ENCODE measurements at regions not wholly inside any gene's neighbourhood (a gene's known extent, or its start where the extent isn't known, plus 50 kb on each side); places are given as distances from the start of the nearest gene placed in this dataset.
A peak's percentile ranks its signal among the peaks of the same experiment; 100 is the strongest.
"Not testable (repeated sequence)": the region's sequence is repeated elsewhere in the genome, so short reads cannot be mapped to it uniquely, and the experiment has no call there.

DNA sequence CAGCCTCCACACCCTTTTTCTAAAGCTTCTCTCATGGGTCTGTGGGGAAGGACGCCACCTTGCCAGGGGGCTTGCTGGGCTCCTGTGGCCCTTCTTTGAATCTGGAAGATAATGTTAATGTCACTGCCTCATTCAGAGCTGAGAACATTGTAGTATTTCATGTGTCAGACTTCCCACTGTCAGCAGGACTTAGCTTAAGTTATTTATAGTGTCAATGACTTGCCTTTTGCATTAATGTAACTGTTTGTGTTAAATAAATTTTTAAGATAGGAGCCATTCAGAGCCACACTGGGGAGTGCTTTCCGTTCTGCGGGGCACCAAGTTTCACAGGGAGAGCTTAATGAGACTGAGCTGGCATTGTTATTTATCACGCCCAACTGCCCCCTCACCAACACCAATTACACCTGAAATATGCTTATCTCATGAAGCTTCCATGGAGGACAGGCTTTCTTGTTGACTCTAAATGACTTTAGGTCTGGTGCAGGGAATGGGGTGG, 226.9 kb upstream of the UBL3 start:
- Histone ChIP-seq H3K4me1 (no peaks in the 10 kb centered on the region), H3K27ac (no peak overlapping the region), H3K4me3 (no peak overlapping the region), H3K9me3 (replicated peaks) (no peaks in the 10 kb centered on the region), H3K36me3 (no peaks in the 10 kb centered on the region), H3K27me3 (no peaks in the 10 kb centered on the region)
- no peak for DNase-seq

GRCh38 chr13:30074955-30075614, 224.7 kb upstream of the UBL3 start:
- no peak overlapping the region for H3K27ac ChIP-seq
- H3K36me3 ChIP-seq: no peaks in the 10 kb centered on the region
- H3K4me1 ChIP-seq: no peaks in the 10 kb centered on the region
- DNase-seq: no peak
- no peak overlapping the region for H3K4me3 ChIP-seq
- no peaks in the 10 kb centered on the region for H3K9me3 ChIP-seq (replicated peaks)
- H3K27me3 ChIP-seq: no peaks in the 10 kb centered on the region

- Histone ChIP-seq H3K36me3 (no peaks in the 10 kb centered on the region), H3K27ac (no peak overlapping the region), H3K27me3 (no peaks in the 10 kb centered on the region), H3K4me1 (no peaks in the 10 kb centered on the region), H3K9me3 (replicated peaks) (no peaks in the 10 kb centered on the region), H3K4me3 (no peak overlapping the region)
- no peak for DNase-seq
These were observed 224.0 kb upstream of the UBL3 start for GRCh38 chr13:30074431-30074830.

- H3K4me3 ChIP-seq: no peak overlapping the region
- H3K9me3 ChIP-seq (replicated peaks): no peaks in the 10 kb centered on the region
- H3K36me3 ChIP-seq: no peaks in the 10 kb centered on the region
- no peaks in the 10 kb centered on the region for H3K27me3 ChIP-seq
- no peak overlapping the region for H3K27ac ChIP-seq
- no peak for DNase-seq
- H3K4me1 ChIP-seq: no peaks in the 10 kb centered on the region
These were observed 222.4 kb upstream of the UBL3 start for GRCh38 chr13:30072818-30073186.

GRCh38 chr13:30071969-30072817, 221.8 kb upstream of the UBL3 start:
- Histone ChIP-seq H3K27me3 (no peaks in the 10 kb centered on the region), H3K9me3 (replicated peaks) (no peaks in the 10 kb centered on the region), H3K36me3 (no peaks in the 10 kb centered on the region), H3K4me3 (no peak overlapping the region), H3K4me1 (no peaks in the 10 kb centered on the region), H3K27ac (no peak overlapping the region)
- DNase-seq: no peak

- DNase-seq: peak in 1 of 2 experiments; percentile 42
These were observed 214.8 kb upstream of the UBL3 start for GRCh38 chr13:30065181-30065580.

GRCh38 chr13:30063892-30064291, 213.5 kb upstream of the UBL3 start:
- H3K4me1 ChIP-seq: no peaks in the 10 kb centered on the region; the same call in 1 of the 2 replicates
- H3K27me3 ChIP-seq: no peaks in the 10 kb centered on the region
- 0 out of 2 replicates have a peak, but pooled peaks cover 1% of the 10 kb centered on the region for H3K9me3 ChIP-seq (replicated peaks)
- DNase-seq: no peak
- no peak overlapping the region for H3K4me3 ChIP-seq
- H3K27ac ChIP-seq: no peak overlapping the region
- no peaks in the 10 kb centered on the region for H3K36me3 ChIP-seq

More at GRCh38 chr13:30065181-30065580, 214.8 kb upstream of the UBL3 start:
- H3K36me3 ChIP-seq: no peaks in the 10 kb centered on the region
- no peak overlapping the region for H3K27ac ChIP-seq
- H3K4me1 ChIP-seq: no peaks in the 10 kb centered on the region; the same call in 1 of the 2 replicates
- no peak overlapping the region for H3K4me3 ChIP-seq
- no peaks in the 10 kb centered on the region for H3K9me3 ChIP-seq (replicated peaks)
- H3K27me3 ChIP-seq: no peaks in the 10 kb centered on the region

- H3K4me3 ChIP-seq: no peak overlapping the region
- no peaks in the 10 kb centered on the region; the same call in 1 of the 2 replicates for H3K4me1 ChIP-seq
- H3K27me3 ChIP-seq: no peaks in the 10 kb centered on the region
- no peak for DNase-seq
- no peaks in the 10 kb centered on the region for H3K36me3 ChIP-seq
- no peak overlapping the region for H3K27ac ChIP-seq
- 0 out of 2 replicates have a peak, but pooled peaks cover 12% of the 10 kb centered on the region for H3K9me3 ChIP-seq (replicated peaks)
These were observed 210.8 kb upstream of the UBL3 start for GRCh38 chr13:30061217-30061616.

- Histone ChIP-seq H3K9me3 (replicated peaks) (0 out of 2 replicates have a peak, but pooled peaks cover 12% of the 10 kb centered on the region), H3K27ac (no peak overlapping the region), H3K27me3 (peaks cover 1% of the 10 kb centered on the region; the same call in 1 of the 2 replicates), H3K4me1 (no peaks in the 10 kb centered on the region), H3K4me3 (no peak overlapping the region), H3K36me3 (no peaks in the 10 kb centered on the region)
- DNase-seq: no peak
These were observed 208.0 kb upstream of the UBL3 start for GRCh38 chr13:30058429-30058828.

GRCh38 chr13:30054546-30054945, 204.1 kb upstream of the UBL3 start:
- H3K9me3 ChIP-seq (replicated peaks): 0 out of 2 replicates have a peak, but pooled peaks cover 12% of the 10 kb centered on the region
- H3K27me3 ChIP-seq, H3K4me1 ChIP-seq, H3K4me3 ChIP-seq, H3K36me3 ChIP-seq, H3K27ac ChIP-seq, DNase-seq: not testable (repeated sequence)

GRCh38 chr13:30053939-30054338, 203.5 kb upstream of the UBL3 start:
- Histone ChIP-seq H3K4me3 (no peak overlapping the region), H3K27me3 (peaks cover 4% of the 10 kb centered on the region; the same call in 1 of the 2 replicates), H3K36me3 (no peaks in the 10 kb centered on the region), H3K9me3 (replicated peaks) (0 out of 2 replicates have a peak, but pooled peaks cover 11% of the 10 kb centered on the region), H3K4me1 (no peaks in the 10 kb centered on the region), H3K27ac (no peak overlapping the region)
- DNase-seq: no peak

DNA sequence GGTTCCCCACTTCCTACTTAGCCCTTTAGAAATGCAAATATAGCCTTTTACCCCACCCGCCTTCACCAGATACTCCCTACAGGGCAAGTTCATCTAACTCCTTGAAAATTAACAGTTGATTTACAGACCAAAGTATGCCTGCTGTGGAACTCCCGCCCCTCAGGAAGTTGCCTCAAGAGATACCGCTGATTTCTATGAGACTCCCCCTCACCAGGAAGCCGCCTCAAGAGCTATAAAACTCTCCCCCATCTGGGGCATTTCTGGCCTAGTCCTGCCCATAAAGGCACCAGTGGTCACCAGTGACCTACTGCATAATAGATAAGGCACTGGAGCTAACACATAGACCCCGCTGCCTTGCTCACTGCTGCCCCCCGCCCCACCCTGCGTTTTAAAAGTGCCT, 201.7 kb upstream of the UBL3 start:
- Histone ChIP-seq H3K9me3 (replicated peaks) (no peaks in the 10 kb centered on the region), H3K4me1 (no peaks in the 10 kb centered on the region), H3K4me3 (no peak overlapping the region), H3K27me3 (peaks cover 4% of the 10 kb centered on the region; the same call in 1 of the 2 replicates), H3K27ac (no peak overlapping the region), H3K36me3 (no peaks in the 10 kb centered on the region)
- no peak for DNase-seq

GRCh38 chr13:30051531-30052060, 201.2 kb upstream of the UBL3 start:
- no peak for DNase-seq
- peaks cover 4% of the 10 kb centered on the region; the same call in 1 of the 2 replicates for H3K27me3 ChIP-seq
- H3K27ac ChIP-seq: no peak overlapping the region

DNA sequence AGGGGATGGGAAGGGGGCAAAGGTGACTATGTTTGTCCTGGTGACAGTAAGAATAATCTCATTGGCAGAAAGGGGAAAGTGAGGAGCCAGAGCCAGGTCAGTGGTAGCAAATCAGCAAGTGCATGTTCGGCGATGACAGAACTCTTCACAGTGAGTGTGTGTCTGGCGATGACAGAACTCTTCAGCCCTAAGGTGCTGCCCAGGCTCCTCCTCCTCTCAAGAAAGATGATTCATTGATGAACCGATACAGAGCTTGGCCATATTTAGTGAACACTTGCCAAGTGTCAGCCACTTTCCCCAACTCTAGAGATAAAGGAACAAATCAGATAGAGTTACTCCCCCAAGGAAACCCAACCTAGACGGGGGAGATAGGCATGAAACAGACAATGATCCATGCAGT, 199.3 kb upstream of the UBL3 start:
- Histone ChIP-seq H3K27ac (no peak overlapping the region), H3K9me3 (replicated peaks) (no peaks in the 10 kb centered on the region), H3K4me1 (0 out of 2 replicates have a peak, but pooled peaks cover 2% of the 10 kb centered on the region), H3K36me3 (no peaks in the 10 kb centered on the region), H3K27me3 (peaks cover 4% of the 10 kb centered on the region; the same call in 1 of the 2 replicates), H3K4me3 (no peak overlapping the region)
- DNase-seq: no peak

More at GRCh38 chr13:30051531-30052060, 201.2 kb upstream of the UBL3 start:
- Histone ChIP-seq H3K9me3 (replicated peaks) (no peaks in the 10 kb centered on the region), H3K36me3 (no peaks in the 10 kb centered on the region), H3K4me1 (no peaks in the 10 kb centered on the region), H3K4me3 (no peak overlapping the region)

Data from SJCRH30 (cell line).